ENCODE measurements at regions not wholly inside any gene's neighbourhood (a gene's known extent, or its start where the extent isn't known, plus 50 kb on each side); places are given as distances from the start of the nearest gene placed in this dataset.

DNA sequence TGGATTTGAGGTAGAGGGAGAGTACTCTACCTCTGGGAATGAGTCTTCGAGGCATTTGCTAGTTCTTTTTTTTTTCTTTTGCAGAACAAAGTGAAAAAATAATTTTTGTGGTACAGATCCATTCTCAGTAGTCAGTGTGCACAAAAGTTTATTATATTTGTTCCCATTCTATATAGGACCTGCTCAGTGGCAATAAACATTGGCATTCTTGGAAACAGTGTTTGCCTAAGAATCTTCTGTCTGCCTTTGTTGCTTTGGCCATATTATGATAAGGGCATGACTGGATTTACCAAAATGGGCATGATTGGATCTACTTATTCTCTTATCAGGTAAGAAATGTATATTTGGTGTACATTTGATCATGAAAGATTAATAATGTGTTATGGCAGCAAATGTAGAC lies 583.3 kb downstream of the PLCL1 start:
- TF ChIP-seq EZH2 (IDR thresholded peaks at IDR 0.05; ENCODE audit: borderline replicate concordance, low read depth, low read length, poor library complexity, severe bottlenecking), result no peak
- TF ChIP-seq CTCF (conservative IDR thresholded peaks at IDR 0.05; ENCODE audit: low read depth, low read length), result no peak
- POLR2A ChIA-PET (ENCODE audit: low non-redundant PET), result no interaction called here
- intact Hi-C loops (cut with micrococcal nuclease; ENCODE audit: unreplicated experiment), result no loop called here
- Histone ChIP-seq H3K4me1 (ENCODE audit: insufficient read depth, low read length, poor library complexity, severe bottlenecking) (no peaks in the 10 kb centered on the region), H3K27me3 (replicated peaks; ENCODE audit: insufficient read depth, low read depth, low read length, poor library complexity) (peaks cover 11% of the 10 kb centered on the region), H3K36me3 (ENCODE audit: insufficient read depth, low read length, poor library complexity, severe bottlenecking) (no peaks in the 10 kb centered on the region), H3K4me3 (ENCODE audit: low read depth, low read length, poor library complexity, severe bottlenecking) (no peak overlapping the region), H3K9me3 (ENCODE audit: low read depth, low read length, poor library complexity, severe bottlenecking) (no peaks in the 10 kb centered on the region), H3K27ac (ENCODE audit: low read depth, low read length, poor library complexity, severe bottlenecking) (no peak overlapping the region)
- DNase-seq (ENCODE audit: low spot score), result no peak
- no TSS peak for BruUV-seq (replicated peaks)
- CTCF ChIA-PET, result no interaction called here

- no TSS peak for BruUV-seq (replicated peaks)
- TF ChIP-seq CTCF (conservative IDR thresholded peaks at IDR 0.05; ENCODE audit: low read depth, low read length) (no peak), EZH2 (IDR thresholded peaks at IDR 0.05; ENCODE audit: borderline replicate concordance, low read depth, low read length, poor library complexity, severe bottlenecking) (no peak)
- Histone ChIP-seq H3K4me1 (ENCODE audit: insufficient read depth, low read length, poor library complexity, severe bottlenecking) (no peaks in the 10 kb centered on the region), H3K27ac (ENCODE audit: low read depth, low read length, poor library complexity, severe bottlenecking) (no peak overlapping the region), H3K9me3 (ENCODE audit: low read depth, low read length, poor library complexity, severe bottlenecking) (no peaks in the 10 kb centered on the region), H3K4me3 (ENCODE audit: low read depth, low read length, poor library complexity, severe bottlenecking) (no peak overlapping the region), H3K36me3 (ENCODE audit: insufficient read depth, low read length, poor library complexity, severe bottlenecking) (no peaks in the 10 kb centered on the region), H3K27me3 (replicated peaks; ENCODE audit: insufficient read depth, low read depth, low read length, poor library complexity) (peaks cover 11% of the 10 kb centered on the region)
- no peak for DNase-seq (ENCODE audit: low spot score)
- CTCF ChIA-PET, result no interaction called here
- intact Hi-C loops (cut with micrococcal nuclease; ENCODE audit: unreplicated experiment), result no loop called here
- POLR2A ChIA-PET (ENCODE audit: low non-redundant PET), result no interaction called here
These were observed 581.5 kb downstream of the PLCL1 start for GRCh38 chr2:198385856-198386255.

DNA sequence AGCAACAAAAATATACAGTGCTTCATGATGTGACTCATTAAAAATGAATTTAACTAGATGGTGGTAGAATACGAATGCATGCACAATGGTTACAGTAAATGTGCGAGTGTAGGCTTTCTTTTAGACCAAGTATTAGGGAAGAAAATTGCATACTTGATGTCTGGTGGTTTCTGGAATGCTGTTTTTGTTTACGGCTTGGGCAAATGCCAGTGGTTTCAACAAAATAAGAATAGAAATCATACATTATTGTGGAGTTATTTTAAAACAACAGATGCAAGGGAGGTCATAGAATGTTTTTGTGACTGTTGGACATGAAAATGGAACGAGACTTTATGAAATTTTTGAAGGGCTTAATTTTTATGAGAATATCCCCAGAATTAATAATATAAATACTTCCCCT lies 580.9 kb downstream of the PLCL1 start:
- Histone ChIP-seq H3K9me3 (ENCODE audit: low read depth, low read length, poor library complexity, severe bottlenecking) (no peaks in the 10 kb centered on the region), H3K4me1 (ENCODE audit: insufficient read depth, low read length, poor library complexity, severe bottlenecking) (no peaks in the 10 kb centered on the region), H3K36me3 (ENCODE audit: insufficient read depth, low read length, poor library complexity, severe bottlenecking) (no peaks in the 10 kb centered on the region), H3K27ac (ENCODE audit: low read depth, low read length, poor library complexity, severe bottlenecking) (no peak overlapping the region), H3K27me3 (replicated peaks; ENCODE audit: insufficient read depth, low read depth, low read length, poor library complexity) (peaks cover 11% of the 10 kb centered on the region), H3K4me3 (ENCODE audit: low read depth, low read length, poor library complexity, severe bottlenecking) (no peak overlapping the region)
- POLR2A ChIA-PET (ENCODE audit: low non-redundant PET), result no interaction called here
- TF ChIP-seq EZH2 (IDR thresholded peaks at IDR 0.05; ENCODE audit: borderline replicate concordance, low read depth, low read length, poor library complexity, severe bottlenecking) (no peak), CTCF (conservative IDR thresholded peaks at IDR 0.05; ENCODE audit: low read depth, low read length) (no peak)
- no peak for DNase-seq (ENCODE audit: low spot score)
- intact Hi-C loops (cut with micrococcal nuclease; ENCODE audit: unreplicated experiment), result no loop called here
- no TSS peak for BruUV-seq (replicated peaks)
- CTCF ChIA-PET, result no interaction called here

Data from A673 (cell line).